Keratinocyte (primary cell): ENCODE measurements at regions not wholly inside any gene's neighbourhood (a gene's known extent, or its start where the extent isn't known, plus 50 kb on each side); places are given as distances from the start of the nearest gene placed in this dataset.

Experiments
- DNase-seq: peaks from one replicate; pipeline ENCODE4 v3.0.0-alpha.2; 2011; ENCODE audit warnings: low read depth, missing footprints, low spot score
- FAIRE-seq: peaks from 2 replicates; lab custom pipeline; 2011; peaks lifted over from hg19 to GRCh38; lab: Jason Lieb, UNC
- H2AFZ ChIP-seq: 2 replicates; pipeline ENCODE4 v1.6.0; 2012; ENCODE audit warnings: low read length, control low read depth, inconsistent platforms; ENCODE audit not compliant: control insufficient read depth
- H3K27ac ChIP-seq: 2 replicates; pipeline ENCODE4 v1.5.1; 2011; ENCODE audit warnings: low read length; ENCODE audit not compliant: control insufficient read depth, insufficient read depth
- H3K27me3 ChIP-seq: 3 replicates; pipeline ENCODE4 v1.6.0; 2011; ENCODE audit warnings: low read length; ENCODE audit not compliant: control insufficient read depth, insufficient read depth; ENCODE audit errors: extremely low read depth
- H3K36me3 ChIP-seq, 2 experiments: 2 replicates in 1 of 2; 3 replicates in 1 of 2; pipeline ENCODE4 v1.5.1; 2011; ENCODE audit warnings: low read length in 2 of 2, mild to moderate bottlenecking in 1 of 2; ENCODE audit not compliant: control insufficient read depth in 2 of 2, insufficient read depth in 2 of 2; ENCODE audit errors: extremely low read depth in 1 of 2
- H3K4me1 ChIP-seq: 3 replicates; pipeline ENCODE4 v1.5.1; 2011; ENCODE audit warnings: low read length; ENCODE audit not compliant: control insufficient read depth, insufficient read depth; ENCODE audit errors: extremely low read depth
- H3K4me2 ChIP-seq: 3 replicates; pipeline ENCODE4 v1.6.0; 2011; ENCODE audit warnings: low read depth, low read length; ENCODE audit not compliant: control insufficient read depth, insufficient read depth; ENCODE audit errors: extremely low read depth
- H3K4me3 ChIP-seq, 3 experiments: fragments of 200-600 bp in 1 of 3; sonication (generic) in 1 of 3; 2 replicates in 2 of 3; 3 replicates in 1 of 3; pipeline ENCODE4 v1.5.1; 2011 to 2016; ENCODE audit warnings: low read length in 3 of 3, mild to moderate bottlenecking in 3 of 3, control low read depth in 2 of 3, inconsistent platforms in 1 of 3, low read depth in 1 of 3, mixed read lengths in 1 of 3, mixed run types in 1 of 3, moderate library complexity in 1 of 3; ENCODE audit not compliant: control insufficient read depth in 2 of 3, insufficient read depth in 2 of 3; ENCODE audit errors: extremely low read depth in 1 of 3
- H3K79me2 ChIP-seq: 2 replicates; pipeline ENCODE4 v1.6.0; 2012; ENCODE audit warnings: low read length; ENCODE audit not compliant: control insufficient read depth, insufficient read depth
- H3K9ac ChIP-seq: 3 replicates; pipeline ENCODE4 v1.6.0; 2011; ENCODE audit warnings: low read length; ENCODE audit not compliant: control insufficient read depth, insufficient read depth; ENCODE audit errors: extremely low read depth
- H3K9me1 ChIP-seq: 3 replicates; pipeline ENCODE4 v1.6.0; 2011; ENCODE audit warnings: low read length; ENCODE audit not compliant: control insufficient read depth, insufficient read depth; ENCODE audit errors: extremely low read depth
- H3K9me3 ChIP-seq: 2 replicates; pipeline ENCODE4 v1.5.1; 2012; ENCODE audit warnings: low read depth, low read length; ENCODE audit not compliant: control insufficient read depth
- H4K20me1 ChIP-seq: 3 replicates; pipeline ENCODE4 v1.6.0; 2011; ENCODE audit warnings: low read length; ENCODE audit not compliant: control insufficient read depth, insufficient read depth; ENCODE audit errors: extremely low read depth
- CTCF ChIP-seq, 3 experiments: IDR thresholded peaks in 1 of 3; conservative IDR thresholded peaks in 1 of 3; optimal IDR thresholded peaks in 1 of 3; 2 replicates in 2 of 3; 3 replicates in 1 of 3; pipeline versions ENCODE3 to v1.5.1; 2011; ENCODE audit warnings: low read length in 3 of 3, mild to moderate bottlenecking in 3 of 3, moderate library complexity in 2 of 3, control low read depth in 1 of 3, inconsistent platforms in 1 of 3; ENCODE audit not compliant: insufficient read depth in 2 of 3; ENCODE audit errors: extremely low read depth in 1 of 3
- EZH2 ChIP-seq: IDR thresholded peaks from one replicate; pipeline ENCODE4 v1.6.1; 2012; ENCODE audit warnings: inconsistent platforms, mild to moderate bottlenecking, low read length, moderate library complexity
- dilution Hi-C: fragments of 300-500 bp; cut with MboI; formaldehyde crosslinking; loops from one replicate; pipeline ENCODE4 v1.7.0; 2020; ENCODE audit warnings: low sequenced_read_pairs; ENCODE audit not compliant: extremely low pct_ligation_motif_present

GRCh38 chr1:2934156-2934540, 87.1 kb upstream of the ACTRT2 start:
- H3K4me3 ChIP-seq = no peak overlapping the region
- no peak overlapping the region for H2AFZ ChIP-seq
- dilution Hi-C loops = no loop called here
- H3K4me2 ChIP-seq = no peak overlapping the region
- peaks cover 28% of the 10 kb centered on the region for H3K9me3 ChIP-seq
- no peaks in the 10 kb centered on the region for H3K27me3 ChIP-seq
- H4K20me1 ChIP-seq = no peaks in the 10 kb centered on the region
- no peaks in the 10 kb centered on the region for H3K9me1 ChIP-seq
- H3K27ac ChIP-seq = no peak overlapping the region
- no peaks in the 10 kb centered on the region for H3K36me3 ChIP-seq
- H3K4me1 ChIP-seq = no peaks in the 10 kb centered on the region
- no peak overlapping the region for H3K9ac ChIP-seq
- DNase-seq (no peak), FAIRE-seq (no peak)
- TF ChIP-seq EZH2 (no peak), CTCF (optimal IDR thresholded peaks at IDR 0.05 in 1 of 3, IDR thresholded peaks at IDR 0.05 in 1 of 3, conservative IDR thresholded peaks at IDR 0.05 in 1 of 3; ENCODE audit: extremely low read depth in 1 of 3, insufficient read depth in 2 of 3, low read length in 3 of 3) (no peak)
- no peaks in the 10 kb centered on the region for H3K79me2 ChIP-seq

GRCh38 chr1:2934642-2935081, 86.6 kb upstream of the ACTRT2 start:
- dilution Hi-C loops = no loop called here
- H3K4me1 ChIP-seq = no peaks in the 10 kb centered on the region
- H2AFZ ChIP-seq = no peak overlapping the region
- H3K9ac ChIP-seq = no peak overlapping the region
- peaks cover 31% of the 10 kb centered on the region for H3K9me3 ChIP-seq
- H3K79me2 ChIP-seq = no peaks in the 10 kb centered on the region
- no peaks in the 10 kb centered on the region for H3K9me1 ChIP-seq
- H3K4me2 ChIP-seq = no peak overlapping the region
- DNase-seq = no peak
- H3K36me3 ChIP-seq = no peaks in the 10 kb centered on the region
- no peaks in the 10 kb centered on the region for H4K20me1 ChIP-seq
- H3K27me3 ChIP-seq = no peaks in the 10 kb centered on the region
- no peak overlapping the region for H3K4me3 ChIP-seq
- no peak overlapping the region for H3K27ac ChIP-seq
- TF ChIP-seq EZH2 = no peak
- TF ChIP-seq CTCF (optimal IDR thresholded peaks at IDR 0.05 in 1 of 3, IDR thresholded peaks at IDR 0.05 in 1 of 3, conservative IDR thresholded peaks at IDR 0.05 in 1 of 3; ENCODE audit: extremely low read depth in 1 of 3, insufficient read depth in 2 of 3, low read length in 3 of 3) = no peak
- FAIRE-seq = no peak
